H9 (cell line): ENCODE measurements at regions not wholly inside any gene's neighbourhood (a gene's known extent, or its start where the extent isn't known, plus 50 kb on each side); places are given as distances from the start of the nearest gene placed in this dataset.

Source experiments
- DNase-seq: peaks from one replicate; pipeline ENCODE4 v3.0.0-alpha.2; 2017
- H2AFZ ChIP-seq: one replicate; pipeline ENCODE4 v1.6.1; 2013; ENCODE audit warnings: mild to moderate bottlenecking, low read length, control low read depth, moderate library complexity
- H2AK5ac ChIP-seq: 2 replicates; pipeline ENCODE4 v1.6.1; 2013; ENCODE audit warnings: low read length, control low read depth, mixed read lengths; ENCODE audit not compliant: insufficient read length
- H2BK120ac ChIP-seq: one replicate; pipeline ENCODE4 v1.6.1; 2013; ENCODE audit warnings: low read depth, mild to moderate bottlenecking, low read length, control low read depth, inconsistent platforms; ENCODE audit not compliant: poor library complexity, severe bottlenecking
- H2BK12ac ChIP-seq: 2 replicates; pipeline ENCODE4 v1.6.1; 2013; ENCODE audit warnings: low read length, control low read depth, mixed read lengths, low read depth; ENCODE audit not compliant: insufficient read length
- H2BK15ac ChIP-seq: 2 replicates; pipeline ENCODE4 v1.6.1; 2013; ENCODE audit warnings: low read depth, low read length, control low read depth
- H2BK20ac ChIP-seq: one replicate; pipeline ENCODE4 v1.6.1; 2013; ENCODE audit warnings: low read depth, mild to moderate bottlenecking, low read length, control low read depth, inconsistent platforms; ENCODE audit not compliant: poor library complexity, severe bottlenecking
- H2BK5ac ChIP-seq: 2 replicates; pipeline ENCODE4 v1.6.1; 2013; ENCODE audit warnings: low read length, control low read depth, mixed read lengths; ENCODE audit not compliant: insufficient read length
- H3K14ac ChIP-seq: 2 replicates; pipeline ENCODE4 v1.6.1; 2013; ENCODE audit warnings: low read length, control low read depth; ENCODE audit not compliant: insufficient read depth
- H3K18ac ChIP-seq: 2 replicates; pipeline ENCODE4 v1.6.1; 2013; ENCODE audit warnings: low read depth, mild to moderate bottlenecking, mixed read lengths, low read length, control low read depth; ENCODE audit not compliant: insufficient read length
- H3K23ac ChIP-seq: 2 replicates; pipeline ENCODE4 v1.6.1; 2013; ENCODE audit warnings: low read length, control low read depth, mixed read lengths, low read depth; ENCODE audit not compliant: insufficient read length
- H3K23me2 ChIP-seq: 2 replicates; pipeline ENCODE4 v1.6.1; 2013; ENCODE audit warnings: low read depth, mild to moderate bottlenecking, mixed read lengths, low read length, control low read depth; ENCODE audit not compliant: insufficient read length, poor library complexity, severe bottlenecking
- H3K27ac ChIP-seq: 2 replicates; pipeline ENCODE4 v1.5.1; 2013; ENCODE audit warnings: low read length, control low read depth, mixed read lengths, low read depth; ENCODE audit not compliant: insufficient read length
- H3K27me3 ChIP-seq: 2 replicates; pipeline ENCODE4 v1.6.1; 2013; ENCODE audit warnings: low read length, control low read depth, inconsistent platforms; ENCODE audit not compliant: insufficient read depth
- H3K4ac ChIP-seq: 2 replicates; pipeline ENCODE4 v1.6.1; 2013; ENCODE audit warnings: low read depth, mild to moderate bottlenecking, control low read depth, inconsistent platforms, low read length, moderate library complexity
- H3K4me1 ChIP-seq: 2 replicates; pipeline ENCODE4 v1.6.1; 2013; ENCODE audit warnings: low read length, control low read depth, inconsistent platforms; ENCODE audit not compliant: insufficient read depth
- H3K4me2 ChIP-seq: 2 replicates; pipeline ENCODE4 v1.6.1; 2013; ENCODE audit warnings: low read length, control low read depth, mixed read lengths; ENCODE audit not compliant: insufficient read length, insufficient read depth
- H3K56ac ChIP-seq: 2 replicates; pipeline ENCODE4 v1.6.1; 2013; ENCODE audit warnings: low read depth, mild to moderate bottlenecking, mixed read lengths, low read length, control low read depth; ENCODE audit not compliant: insufficient read length
- H3K79me1 ChIP-seq: 2 replicates; pipeline ENCODE4 v1.6.1; 2013; ENCODE audit warnings: low read depth, mild to moderate bottlenecking, moderate library complexity, low read length, control low read depth, inconsistent platforms; ENCODE audit not compliant: insufficient read depth, poor library complexity, severe bottlenecking
- H3K79me2 ChIP-seq: 2 replicates; pipeline ENCODE4 v1.6.1; 2013; ENCODE audit warnings: low read length, control low read depth, inconsistent platforms; ENCODE audit not compliant: insufficient read depth
- H3K9ac ChIP-seq: 2 replicates; pipeline ENCODE4 v1.6.1; 2013; ENCODE audit warnings: low read length, control low read depth, mixed read lengths; ENCODE audit not compliant: insufficient read length; ENCODE audit errors: extremely low read depth
- H3K9me3 ChIP-seq: one replicate; pipeline ENCODE4 v1.6.1; 2013; ENCODE audit warnings: low read depth, low read length, inconsistent platforms; ENCODE audit not compliant: control insufficient read depth
- H3T11ph ChIP-seq: one replicate; pipeline ENCODE4 v1.6.1; 2013; ENCODE audit warnings: mild to moderate bottlenecking, low read length, control low read depth, inconsistent platforms
- H4K20me1 ChIP-seq: one replicate; pipeline ENCODE4 v1.6.1; 2013; ENCODE audit not compliant: control insufficient read depth, insufficient read length, insufficient read depth
- H4K5ac ChIP-seq: 2 replicates; pipeline ENCODE4 v1.6.1; 2013; ENCODE audit warnings: low read depth, mild to moderate bottlenecking, mixed read lengths, low read length, control low read depth; ENCODE audit not compliant: insufficient read length
- H4K8ac ChIP-seq: replicated peaks from 2 replicates; pipeline ENCODE4 v1.6.1; 2013; ENCODE audit warnings: low read length, control low read depth, mixed read lengths, low read depth; ENCODE audit not compliant: insufficient read length
- H4K91ac ChIP-seq: 2 replicates; pipeline ENCODE4 v1.6.1; 2013; ENCODE audit warnings: low read depth, mild to moderate bottlenecking, moderate library complexity, mixed read lengths, low read length, control low read depth; ENCODE audit not compliant: insufficient read length
- H3K27ac Mint-ChIP-seq, 3 experiments: 2 replicates in 2 of 3; 3 replicates in 1 of 3; pipeline ENCODE4 v1.8.0; 2020 to 2021; ENCODE audit warnings: mixed read lengths in 3 of 3, mild to moderate bottlenecking in 1 of 3, moderate library complexity in 1 of 3
- H3K27me3 Mint-ChIP-seq: 2 replicates; pipeline ENCODE4 v1.8.0; 2021; ENCODE audit warnings: low read depth, mild to moderate bottlenecking, moderate library complexity, mixed read lengths
- H3K36me3 Mint-ChIP-seq, 3 experiments: 2 replicates in 2 of 3; 3 replicates in 1 of 3; pipeline ENCODE4 v1.8.0; 2020 to 2021; ENCODE audit warnings: low read depth in 3 of 3, mixed read lengths in 3 of 3; ENCODE audit not compliant: insufficient read depth in 1 of 3
- H3K4me1 Mint-ChIP-seq, 2 experiments: 2 replicates each; pipeline ENCODE4 v1.8.0; 2020; ENCODE audit warnings: mixed read lengths in 2 of 2
- H3K4me3 Mint-ChIP-seq, 2 experiments: 2 replicates in 1 of 2; 3 replicates in 1 of 2; pipeline ENCODE4 v1.8.0; 2020 to 2021; ENCODE audit warnings: mild to moderate bottlenecking in 2 of 2, mixed read lengths in 2 of 2, moderate library complexity in 1 of 2
- H3K9me3 Mint-ChIP-seq, 2 experiments: 2 replicates in 1 of 2; 3 replicates in 1 of 2; pipeline ENCODE4 v1.8.0; 2020; ENCODE audit warnings: mild to moderate bottlenecking in 2 of 2, mixed read lengths in 2 of 2, moderate library complexity in 1 of 2
- CTCF ChIP-seq: fragments of 200-600 bp; sonication (generic); conservative IDR thresholded peaks from 3 replicates; pipeline ENCODE4 v1.8.0; 2021; ENCODE audit warnings: antibody characterized with exemption, mild to moderate bottlenecking
- WGBS: extraction: QIAGEN DNeasy Blood & Tissue Kit; methylation state at CpG from one replicate; pipeline ENCODE4 v1.1.7; 2013; ENCODE audit warnings: missing lambda C conversion rate, low lambda C conversion rate, mixed read lengths; ENCODE audit not compliant: insufficient read length; ENCODE audit errors: extremely low coverage; 5-methylcytosine and 5-hydroxymethylcytosine counted together

DNA sequence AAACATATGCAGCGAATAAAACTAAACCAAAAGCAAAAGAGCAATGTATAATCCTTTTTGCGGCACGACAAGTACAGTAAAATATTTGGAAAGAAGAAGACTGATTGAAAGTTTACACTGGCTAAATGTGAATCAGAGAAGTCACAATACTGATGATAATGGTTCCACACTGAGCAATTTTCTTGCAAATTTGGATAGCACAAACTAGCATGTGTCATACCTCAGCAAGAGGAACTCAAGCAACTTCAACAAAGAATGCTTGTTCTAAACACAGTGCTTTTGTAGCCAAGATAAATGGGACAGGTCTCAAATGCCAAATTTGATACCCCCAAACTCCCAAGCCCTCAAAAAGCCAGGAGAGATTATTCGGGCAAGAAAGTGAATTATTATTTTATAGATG is 839.1 kb downstream of the GALC start:
- Mint-ChIP-seq H3K27ac (no peak overlapping the region), H3K9me3 (peaks cover 0 to 5% of the 10 kb centered on the region in 2 experiments; a peak in 2 of 5 replicates), H3K4me3 (no peak overlapping the region), H3K36me3 (no peaks in the 10 kb centered on the region), H3K4me1 (peaks cover 57 to 59% of the 10 kb centered on the region in 2 experiments), H3K27me3 (peaks cover 84% of the 10 kb centered on the region)
- Histone ChIP-seq H4K5ac (no peak overlapping the region), H3K23me2 (no peaks in the 10 kb centered on the region), H3K9ac (no peak overlapping the region), H4K20me1 (no peaks in the 10 kb centered on the region), H3K79me1 (no peaks in the 10 kb centered on the region), H2BK15ac (no peak overlapping the region), H3K4me1 (peaks cover 7% of the 10 kb centered on the region; the same call in 1 of the 2 replicates), H3K79me2 (no peaks in the 10 kb centered on the region), H3K14ac (no peak overlapping the region), H3K18ac (no peak overlapping the region), H3K4ac (no peak overlapping the region), H2BK20ac (no peak overlapping the region), H2AK5ac (no peak overlapping the region), H4K8ac (no peak overlapping the region), H2BK120ac (no peak overlapping the region), H2BK12ac (no peak overlapping the region), H2AFZ (no peak overlapping the region), H3K56ac (no peak overlapping the region), H3K9me3 (no peaks in the 10 kb centered on the region), H3T11ph (no peak overlapping the region), H3K27me3 (peaks cover 33% of the 10 kb centered on the region), H4K91ac (no peak overlapping the region), H3K23ac (no peak overlapping the region), H2BK5ac (no peak overlapping the region), H3K4me2 (no peak overlapping the region), H3K27ac (no peak overlapping the region)
- DNase-seq = no peak
- no CpG with 5 or more reads among the region's 4 CpGs for WGBS
- no peak for TF ChIP-seq CTCF
